ENCODE measurements at regions not wholly inside any gene's neighbourhood (a gene's known extent, or its start where the extent isn't known, plus 50 kb on each side); places are given as distances from the start of the nearest gene placed in this dataset.

DNA sequence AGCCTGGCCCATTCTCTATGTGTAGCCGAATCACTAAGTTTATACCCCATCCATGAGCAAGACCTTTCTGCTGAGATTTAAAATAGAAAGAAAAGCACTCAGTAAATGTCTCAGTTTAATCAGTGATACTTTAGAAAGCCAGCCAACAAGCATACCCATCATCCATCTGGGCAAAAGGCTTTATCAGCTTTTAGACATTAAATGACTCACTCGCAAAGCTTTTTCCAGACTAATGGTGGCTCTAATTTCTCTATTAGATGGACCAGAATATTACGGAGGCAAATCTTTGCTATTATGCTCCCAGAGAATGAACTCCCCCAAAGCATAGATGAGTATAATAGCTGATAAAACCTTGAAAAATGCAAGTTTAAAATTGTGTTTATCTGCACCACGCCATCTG, 727.8 kb downstream of the GBE1 start:
- no peak for TF ChIP-seq ZFP36 (IDR thresholded peaks at IDR 0.05; ENCODE audit: borderline replicate concordance, partially characterized antibody)
- TF ChIP-seq, protein P1, sequence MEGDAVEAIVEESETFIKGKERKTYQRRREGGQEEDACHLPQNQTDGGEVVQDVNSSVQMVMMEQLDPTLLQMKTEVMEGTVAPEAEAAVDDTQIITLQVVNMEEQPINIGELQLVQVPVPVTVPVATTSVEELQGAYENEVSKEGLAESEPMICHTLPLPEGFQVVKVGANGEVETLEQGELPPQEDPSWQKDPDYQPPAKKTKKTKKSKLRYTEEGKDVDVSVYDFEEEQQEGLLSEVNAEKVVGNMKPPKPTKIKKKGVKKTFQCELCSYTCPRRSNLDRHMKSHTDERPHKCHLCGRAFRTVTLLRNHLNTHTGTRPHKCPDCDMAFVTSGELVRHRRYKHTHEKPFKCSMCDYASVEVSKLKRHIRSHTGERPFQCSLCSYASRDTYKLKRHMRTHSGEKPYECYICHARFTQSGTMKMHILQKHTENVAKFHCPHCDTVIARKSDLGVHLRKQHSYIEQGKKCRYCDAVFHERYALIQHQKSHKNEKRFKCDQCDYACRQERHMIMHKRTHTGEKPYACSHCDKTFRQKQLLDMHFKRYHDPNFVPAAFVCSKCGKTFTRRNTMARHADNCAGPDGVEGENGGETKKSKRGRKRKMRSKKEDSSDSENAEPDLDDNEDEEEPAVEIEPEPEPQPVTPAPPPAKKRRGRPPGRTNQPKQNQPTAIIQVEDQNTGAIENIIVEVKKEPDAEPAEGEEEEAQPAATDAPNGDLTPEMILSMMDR (IDR thresholded peaks at IDR 0.05) = no peak

Measured in A549 (cell line).